GM20000 (cell line): ENCODE measurements at regions not wholly inside any gene's neighbourhood (a gene's known extent, or its start where the extent isn't known, plus 50 kb on each side); places are given as distances from the start of the nearest gene placed in this dataset.

Experiments used
- DNase-seq: peaks from one replicate; pipeline ENCODE4 v3.0.0; 2012; ENCODE audit warnings: low spot score
- CTCF ChIP-seq: IDR thresholded peaks from 2 replicates; pipeline ENCODE4 v1.5.1; 2012; ENCODE audit warnings: mild to moderate bottlenecking, control low read depth; ENCODE audit errors: extremely low read depth, missing control alignments

GRCh38 chr5:40261984-40262383 lies 417.7 kb upstream of the PTGER4 start:
- DNase-seq, result no peak
- no peak for TF ChIP-seq CTCF

- TF ChIP-seq CTCF, result no peak
Observed at GRCh38 chr5:40260361-40260760, 419.4 kb upstream of the PTGER4 start.

GRCh38 chr5:40258222-40258621 lies 421.5 kb upstream of the PTGER4 start:
- no peak for TF ChIP-seq CTCF
- DNase-seq, result no peak

More at GRCh38 chr5:40260361-40260760, 419.4 kb upstream of the PTGER4 start:
- no peak for DNase-seq

GRCh38 chr5:40240671-40241070 lies 439.0 kb upstream of the PTGER4 start:
- no peak for DNase-seq
- TF ChIP-seq CTCF, result no peak

GRCh38 chr5:40240111-40240510 lies 439.6 kb upstream of the PTGER4 start:
- TF ChIP-seq CTCF, result no peak
- no peak for DNase-seq

- DNase-seq, result no peak
- TF ChIP-seq CTCF, result no peak
Observed at GRCh38 chr5:40238066-40238745, 441.5 kb upstream of the PTGER4 start.

- no peak for DNase-seq
- no peak for TF ChIP-seq CTCF
Observed at GRCh38 chr5:40235471-40236400, 444.0 kb upstream of the PTGER4 start.
